ENCODE measurements at regions not wholly inside any gene's neighbourhood (a gene's known extent, or its start where the extent isn't known, plus 50 kb on each side); places are given as distances from the start of the nearest gene placed in this dataset.

GRCh38 chr19:20256606-20257005 lies 89.6 kb downstream of the ZNF486 start:
- intact Hi-C loops (cut with DNase I; ENCODE audit: low total_unique reads): no loop called here
- Histone ChIP-seq H3K27me3 (replicated peaks in 1 of 7) (peaks cover 0 to 4% (median 0%) of the 10 kb centered on the region in 7 donors), H3K36me3 (no peaks in the 10 kb centered on the region), H3K4me3 (no peak overlapping the region), H3K4me1 (no peaks in the 10 kb centered on the region), H3K27ac (no peak overlapping the region), H3K9me3 (peaks cover 0 to 17% (median 0%) of the 10 kb centered on the region in 8 donors)
- no peak for DNase-seq
- WGBS, 5 donors: 94 to 98% (median 96%) methylated on average over 2 of the region's 2 CpGs
- no peak for TF ChIP-seq POLR2AphosphoS5 (IDR thresholded peaks at IDR 0.05)
- no peak for TF ChIP-seq POLR2A (IDR thresholded peaks at IDR 0.05)
- no peak for TF ChIP-seq CTCF (IDR thresholded peaks at IDR 0.05 in 8 of 11, conservative IDR thresholded peaks at IDR 0.05 in 3 of 11)

- H3K27me3 ChIP-seq (replicated peaks in 1 of 7): no peaks in the 10 kb centered on the region
- no peak overlapping the region for H3K4me3 ChIP-seq
- DNase-seq: no peak
- H3K27ac ChIP-seq: no peak overlapping the region
- H3K9me3 ChIP-seq: peaks cover 0 to 11% (median 0%) of the 10 kb centered on the region in 8 donors
- TF ChIP-seq CTCF (IDR thresholded peaks at IDR 0.05 in 8 of 11, conservative IDR thresholded peaks at IDR 0.05 in 3 of 11) (no peak), POLR2A (IDR thresholded peaks at IDR 0.05) (no peak), POLR2AphosphoS5 (IDR thresholded peaks at IDR 0.05) (no peak)
- 87 to 95% (median 92%) methylated on average over 5 of the region's 5 CpGs for WGBS, 5 donors
- no peaks in the 10 kb centered on the region for H3K4me1 ChIP-seq
- intact Hi-C loops (cut with DNase I; ENCODE audit: low total_unique reads): no loop called here
- H3K36me3 ChIP-seq: no peaks in the 10 kb centered on the region
Observed at GRCh38 chr19:20254121-20254520, 87.1 kb downstream of the ZNF486 start.

- Histone ChIP-seq H3K27ac (no peak overlapping the region), H3K4me1 (no peaks in the 10 kb centered on the region), H3K36me3 (no peaks in the 10 kb centered on the region), H3K4me3 (no peak overlapping the region), H3K9me3 (peaks cover 0 to 11% (median 0%) of the 10 kb centered on the region in 8 donors), H3K27me3 (replicated peaks in 1 of 7) (no peaks in the 10 kb centered on the region)
- intact Hi-C loops (cut with DNase I; ENCODE audit: low total_unique reads): no loop called here
- no peak for DNase-seq
- no peak for TF ChIP-seq CTCF (IDR thresholded peaks at IDR 0.05 in 8 of 11, conservative IDR thresholded peaks at IDR 0.05 in 3 of 11)
- no peak for TF ChIP-seq POLR2A (IDR thresholded peaks at IDR 0.05)
- TF ChIP-seq POLR2AphosphoS5 (IDR thresholded peaks at IDR 0.05): no peak
Observed at GRCh38 chr19:20252613-20253012, 85.6 kb downstream of the ZNF486 start.

GRCh38 chr19:20250627-20251026 lies 83.6 kb downstream of the ZNF486 start:
- no peak for TF ChIP-seq CTCF (IDR thresholded peaks at IDR 0.05 in 8 of 11, conservative IDR thresholded peaks at IDR 0.05 in 3 of 11)
- no peak for TF ChIP-seq POLR2A (IDR thresholded peaks at IDR 0.05)
- TF ChIP-seq POLR2AphosphoS5 (IDR thresholded peaks at IDR 0.05): no peak
- intact Hi-C loops (cut with DNase I; ENCODE audit: low total_unique reads): no loop called here
- Histone ChIP-seq H3K4me3 (no peak overlapping the region), H3K36me3 (no peaks in the 10 kb centered on the region), H3K4me1 (no peaks in the 10 kb centered on the region), H3K27me3 (replicated peaks in 1 of 7) (no peaks in the 10 kb centered on the region), H3K27ac (no peak overlapping the region), H3K9me3 (peaks cover 0 to 5% (median 0%) of the 10 kb centered on the region in 8 donors)
- 82 to 90% (median 88%) methylated on average over 6 of the region's 6 CpGs for WGBS, 5 donors
- DNase-seq: no peak
